ENCODE measurements at regions not wholly inside any gene's neighbourhood (a gene's known extent, or its start where the extent isn't known, plus 50 kb on each side); places are given as distances from the start of the nearest gene placed in this dataset.

- POLR2A ChIA-PET, result no interaction called here
- CTCF ChIA-PET, result interaction anchor here (0.6 kb wide), 1 partner anchor 36 kb away, joined by 3 read pairs; no protein-coding TSS in a partner anchor
- no peak for DNase-seq (ENCODE audit: extremely low spot score)
- TF ChIP-seq, protein P1, sequence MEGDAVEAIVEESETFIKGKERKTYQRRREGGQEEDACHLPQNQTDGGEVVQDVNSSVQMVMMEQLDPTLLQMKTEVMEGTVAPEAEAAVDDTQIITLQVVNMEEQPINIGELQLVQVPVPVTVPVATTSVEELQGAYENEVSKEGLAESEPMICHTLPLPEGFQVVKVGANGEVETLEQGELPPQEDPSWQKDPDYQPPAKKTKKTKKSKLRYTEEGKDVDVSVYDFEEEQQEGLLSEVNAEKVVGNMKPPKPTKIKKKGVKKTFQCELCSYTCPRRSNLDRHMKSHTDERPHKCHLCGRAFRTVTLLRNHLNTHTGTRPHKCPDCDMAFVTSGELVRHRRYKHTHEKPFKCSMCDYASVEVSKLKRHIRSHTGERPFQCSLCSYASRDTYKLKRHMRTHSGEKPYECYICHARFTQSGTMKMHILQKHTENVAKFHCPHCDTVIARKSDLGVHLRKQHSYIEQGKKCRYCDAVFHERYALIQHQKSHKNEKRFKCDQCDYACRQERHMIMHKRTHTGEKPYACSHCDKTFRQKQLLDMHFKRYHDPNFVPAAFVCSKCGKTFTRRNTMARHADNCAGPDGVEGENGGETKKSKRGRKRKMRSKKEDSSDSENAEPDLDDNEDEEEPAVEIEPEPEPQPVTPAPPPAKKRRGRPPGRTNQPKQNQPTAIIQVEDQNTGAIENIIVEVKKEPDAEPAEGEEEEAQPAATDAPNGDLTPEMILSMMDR (IDR thresholded peaks at IDR 0.05; ENCODE audit: control extremely low read depth, extremely low read depth, low read depth, missing control alignments), result no peak
These were observed 55.3 kb upstream of the NOL4 start for GRCh38 chr18:34280000-34280399.

DNA sequence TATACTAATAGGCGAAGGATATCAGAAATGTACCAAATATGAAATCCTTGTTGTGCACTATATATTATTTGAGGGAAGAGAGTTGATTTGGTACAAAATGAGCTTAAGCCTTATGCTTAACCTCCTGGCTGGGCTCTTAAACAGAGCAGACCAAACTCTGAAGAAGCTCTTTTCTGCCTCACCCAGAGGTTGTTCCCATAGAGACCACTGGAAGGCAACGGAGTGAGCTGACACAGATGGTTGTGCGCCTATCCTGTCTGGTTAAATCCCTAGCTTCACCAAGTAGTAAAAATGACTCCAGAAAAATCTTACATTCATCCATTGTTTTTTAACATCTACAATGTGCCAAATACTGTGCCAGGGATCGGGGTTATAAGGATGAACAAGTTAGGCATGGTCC lies 55.9 kb upstream of the NOL4 start:
- POLR2A ChIA-PET, result no interaction called here
- CTCF ChIA-PET, result no interaction called here
- DNase-seq (ENCODE audit: extremely low spot score), result no peak

DNA sequence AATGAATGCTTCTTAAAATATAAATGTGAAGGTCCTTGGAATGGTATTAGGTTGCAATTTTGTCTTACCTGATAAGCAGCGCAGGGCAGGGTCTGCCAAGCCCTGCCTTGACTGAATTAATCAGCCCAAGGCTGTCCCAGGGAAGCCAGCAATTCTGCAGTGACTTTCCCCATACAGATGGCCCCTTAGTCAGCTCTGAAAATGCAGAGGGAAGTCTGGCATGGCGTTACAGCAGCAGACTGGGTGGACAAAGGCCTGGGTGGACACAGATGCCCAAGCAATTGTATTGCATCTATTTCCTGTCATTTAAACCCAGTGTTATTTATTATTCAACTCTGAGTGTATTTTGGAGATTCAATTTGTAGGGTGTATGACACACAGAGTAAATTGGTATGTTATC lies 56.6 kb upstream of the NOL4 start:
- TF ChIP-seq, protein P1 (IDR thresholded peaks at IDR 0.05; ENCODE audit: control extremely low read depth, extremely low read depth, low read depth, missing control alignments), result no peak
- CTCF ChIA-PET, result no interaction called here
- DNase-seq (ENCODE audit: extremely low spot score), result no peak
- POLR2A ChIA-PET, result no interaction called here

More for the DNA sequence above, 55.9 kb upstream of the NOL4 start:
- TF ChIP-seq, protein P1 (IDR thresholded peaks at IDR 0.05; ENCODE audit: control extremely low read depth, extremely low read depth, low read depth, missing control alignments), result no peak

GRCh38 chr18:34281722-34282121 lies 57.0 kb upstream of the NOL4 start:
- POLR2A ChIA-PET, result no interaction called here

GRCh38 chr18:34283506-34283905 lies 58.8 kb upstream of the NOL4 start:
- CTCF ChIA-PET, result interaction anchor here (1.1 to 1.4 kb wide), 2 partner anchors 10 to 41 kb away, joined by 3 read pairs; no protein-coding TSS in a partner anchor
- DNase-seq (ENCODE audit: extremely low spot score), result no peak
- TF ChIP-seq, protein P1 (IDR thresholded peaks at IDR 0.05; ENCODE audit: control extremely low read depth, extremely low read depth, low read depth, missing control alignments), result no peak
- POLR2A ChIA-PET, result no interaction called here

More at GRCh38 chr18:34281722-34282121, 57.0 kb upstream of the NOL4 start:
- CTCF ChIA-PET, result no interaction called here
- no peak for DNase-seq (ENCODE audit: extremely low spot score)
- TF ChIP-seq, protein P1 (IDR thresholded peaks at IDR 0.05; ENCODE audit: control extremely low read depth, extremely low read depth, low read depth, missing control alignments), result no peak

GRCh38 chr18:34287825-34288224 lies 63.1 kb upstream of the NOL4 start:
- TF ChIP-seq, protein P1 (IDR thresholded peaks at IDR 0.05; ENCODE audit: control extremely low read depth, extremely low read depth, low read depth, missing control alignments), result no peak
- ChIA-PET CTCF (interaction anchor here (0.8 to 1.4 kb wide), 2 partner anchors 12 to 13 kb away, joined by 3 read pairs; no protein-coding TSS in a partner anchor), POLR2A (no interaction called here)
- no peak for DNase-seq (ENCODE audit: extremely low spot score)

All from GM10248 (cell line).